ENCODE measurements at regions not wholly inside any gene's neighbourhood (a gene's known extent, or its start where the extent isn't known, plus 50 kb on each side); places are given as distances from the start of the nearest gene placed in this dataset.
A peak's percentile ranks its signal among the peaks of the same experiment; 100 is the strongest.

- TF ChIP-seq CTCF (IDR thresholded peaks at IDR 0.05; ENCODE audit: insufficient read depth, low read length, poor library complexity, severe bottlenecking), result no peak
- no peak for DNase-seq (ENCODE audit: extremely low read depth, insufficient read length)
- no peak overlapping the region for H3K4me3 ChIP-seq (replicated peaks; ENCODE audit: low read depth, low read length)
Measured at GRCh38 chr3:135781026-135781815, 184.3 kb upstream of the PPP2R3A start.

DNA sequence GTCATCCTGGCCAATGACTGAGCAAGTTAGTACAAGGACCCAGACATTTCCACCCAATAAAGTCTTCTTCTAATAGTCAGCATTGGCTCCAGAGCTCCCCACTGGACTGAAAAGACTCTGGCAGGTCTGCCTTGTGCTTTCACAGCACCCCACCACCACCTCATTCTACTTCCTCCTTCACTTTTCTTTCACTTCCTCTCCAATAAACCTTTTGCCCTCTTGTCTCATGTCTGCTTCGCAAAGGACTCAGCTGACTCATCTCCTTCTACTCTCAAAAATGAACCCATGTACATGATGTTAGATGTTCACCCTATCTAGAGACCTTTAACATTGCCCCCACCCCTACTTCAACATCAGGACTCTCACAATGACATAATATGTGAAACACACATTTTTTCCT is 181.0 kb upstream of the PPP2R3A start:
- TF ChIP-seq CTCF (IDR thresholded peaks at IDR 0.05; ENCODE audit: insufficient read depth, low read length, poor library complexity, severe bottlenecking), result no peak
- DNase-seq (ENCODE audit: extremely low read depth, insufficient read length), result peak; percentile 5
- Histone ChIP-seq H3K27me3 (replicated peaks; ENCODE audit: control insufficient read depth, insufficient read depth, low read length) (no peaks in the 10 kb centered on the region), H3K36me3 (ENCODE audit: control insufficient read depth, insufficient read depth, low read length) (no peaks in the 10 kb centered on the region), H3K4me3 (replicated peaks; ENCODE audit: low read depth, low read length) (no peak overlapping the region)

More at GRCh38 chr3:135781026-135781815, 184.3 kb upstream of the PPP2R3A start:
- H3K27me3 ChIP-seq (replicated peaks; ENCODE audit: control insufficient read depth, insufficient read depth, low read length), result no peaks in the 10 kb centered on the region
- H3K36me3 ChIP-seq (ENCODE audit: control insufficient read depth, insufficient read depth, low read length), result no peaks in the 10 kb centered on the region

DNA sequence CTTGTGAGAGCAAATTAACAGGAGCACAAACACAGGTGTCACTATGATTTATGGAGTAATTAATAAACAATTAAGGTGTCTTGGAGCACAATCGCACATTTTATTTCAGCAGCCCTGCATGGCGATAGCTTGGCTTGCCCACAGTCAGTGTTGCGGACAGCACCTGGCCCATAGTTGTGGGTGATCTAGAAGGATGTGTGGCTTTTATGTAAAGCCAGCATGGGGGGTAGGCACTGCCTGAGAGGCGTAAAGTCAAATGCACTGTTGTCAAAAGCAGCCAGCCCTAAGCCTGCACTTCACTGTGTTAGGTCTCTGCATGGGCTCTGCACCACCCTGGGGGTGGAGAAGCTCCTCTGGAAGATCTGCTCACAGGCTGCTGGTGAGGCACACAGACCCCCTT is 177.4 kb upstream of the PPP2R3A start:
- no peak for TF ChIP-seq CTCF (IDR thresholded peaks at IDR 0.05; ENCODE audit: insufficient read depth, low read length, poor library complexity, severe bottlenecking)
- Histone ChIP-seq H3K36me3 (ENCODE audit: control insufficient read depth, insufficient read depth, low read length) (no peaks in the 10 kb centered on the region), H3K27me3 (replicated peaks; ENCODE audit: control insufficient read depth, insufficient read depth, low read length) (no peaks in the 10 kb centered on the region), H3K4me3 (replicated peaks; ENCODE audit: low read depth, low read length) (no peak overlapping the region)
- no peak for DNase-seq (ENCODE audit: extremely low read depth, insufficient read length)

DNA sequence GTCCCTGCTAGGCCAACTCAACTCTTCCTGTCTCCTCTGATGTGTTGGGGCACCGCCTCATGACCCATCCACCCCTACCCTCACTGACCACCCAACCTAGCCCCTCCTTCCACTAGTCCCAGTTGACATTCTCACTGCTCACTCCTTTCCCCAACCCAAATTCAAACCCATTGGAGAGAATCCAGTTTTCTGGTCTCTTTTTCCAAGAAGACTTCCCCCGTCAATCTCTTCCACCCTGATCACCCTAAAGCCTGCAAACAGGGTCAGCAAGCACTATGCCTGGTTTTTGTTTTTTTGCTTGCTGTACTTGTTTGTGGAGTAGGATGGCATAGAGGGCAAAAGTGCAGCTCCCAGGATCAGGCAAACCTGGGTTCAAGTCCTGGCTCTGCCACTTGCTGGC is 176.6 kb upstream of the PPP2R3A start:
- no peak for TF ChIP-seq CTCF (IDR thresholded peaks at IDR 0.05; ENCODE audit: insufficient read depth, low read length, poor library complexity, severe bottlenecking)
- no peak for DNase-seq (ENCODE audit: extremely low read depth, insufficient read length)
- Histone ChIP-seq H3K4me3 (replicated peaks; ENCODE audit: low read depth, low read length) (no peak overlapping the region), H3K27me3 (replicated peaks; ENCODE audit: control insufficient read depth, insufficient read depth, low read length) (no peaks in the 10 kb centered on the region), H3K36me3 (ENCODE audit: control insufficient read depth, insufficient read depth, low read length) (no peaks in the 10 kb centered on the region)

- Histone ChIP-seq H3K36me3 (ENCODE audit: control insufficient read depth, insufficient read depth, low read length) (no peaks in the 10 kb centered on the region), H3K4me3 (replicated peaks; ENCODE audit: low read depth, low read length) (no peak overlapping the region), H3K27me3 (replicated peaks; ENCODE audit: control insufficient read depth, insufficient read depth, low read length) (no peaks in the 10 kb centered on the region)
- TF ChIP-seq CTCF (IDR thresholded peaks at IDR 0.05; ENCODE audit: insufficient read depth, low read length, poor library complexity, severe bottlenecking), result peak; percentile 19
- DNase-seq (ENCODE audit: extremely low read depth, insufficient read length), result no peak
Measured at GRCh38 chr3:135792174-135792573, 173.4 kb upstream of the PPP2R3A start.

Measured in GM06990 (cell line).